Body of pancreas (tissue), 4 donors: ENCODE measurements at regions not wholly inside any gene's neighbourhood (a gene's known extent, or its start where the extent isn't known, plus 50 kb on each side); places are given as distances from the start of the nearest gene placed in this dataset.

ENCODE experiments used
- ATAC-seq: fragments of 150-250 bp; one replicate; pipeline ENCODE4 v1.9.1; 2016
- DNase-seq, 4 donors: peaks; one replicate each; pipeline ENCODE4 v3.0.0-alpha.2; 2019
- H3K27ac ChIP-seq, 4 donors: fragments of 200-600 bp; sonication (generic); 1 replicate in 3 of 4; 2 replicates in 1 of 4; pipeline versions ENCODE4 v1.5.1 to v1.6.1; 2016 to 2019; ENCODE audit warnings: mild to moderate bottlenecking in 1 of 4, mixed read lengths in 1 of 4, moderate library complexity in 1 of 4
- H3K27me3 ChIP-seq, 2 donors: fragments of 200-600 bp; sonication (generic); one replicate each; pipeline ENCODE4 v1.6.0; 2016; ENCODE audit warnings: mild to moderate bottlenecking in 1 of 2
- H3K36me3 ChIP-seq, 2 donors: fragments of 200-600 bp; sonication (generic); replicated peaks in 1 of 2; 2 replicates each; pipeline ENCODE4 v1.5.1; 2016; ENCODE audit warnings: low read depth in 2 of 2; ENCODE audit not compliant: insufficient read depth in 1 of 2
- H3K4me1 ChIP-seq: fragments of 200-600 bp; sonication (generic); one replicate; pipeline ENCODE4 v1.6.0; 2016
- H3K4me3 ChIP-seq, 2 donors: fragments of 200-600 bp; sonication (generic); 1 replicate in 1 of 2; 2 replicates in 1 of 2; pipeline ENCODE4 v1.5.1; 2016 to 2019
- H3K9me3 ChIP-seq, 3 donors: fragments of 200-600 bp; sonication (generic); 1 replicate in 2 of 3; 2 replicates in 1 of 3; pipeline ENCODE4 v1.5.1; 2016
- POLR2A ChIP-seq, 3 donors: fragments of 450-650 bp; IDR thresholded peaks; one replicate each; pipeline ENCODE4 v1.6.1; 2016; ENCODE audit warnings: antibody characterized with exemption in 3 of 3, mild to moderate bottlenecking in 2 of 3
- WGBS, 2 donors: methylation state at CpG; one replicate each; pipeline ENCODE4 v1.1.5; 2017; 5-methylcytosine and 5-hydroxymethylcytosine counted together
- intact Hi-C: fragments of 100-400 bp; cut with DNase I; formaldehyde crosslinking; loops from one replicate; pipeline ENCODE4 v1.15.1; 2023
- TF ChIP-seq, protein P1 (sequence below), 7 experiments: fragments of 450-650 bp in 4 of 7; fragments of 200-600 bp in 3 of 7; sonication (generic) in 3 of 7; IDR thresholded peaks; one replicate each; pipeline ENCODE4 v1.5.1; 2016 to 2019; ENCODE audit warnings: antibody characterized with exemption in 7 of 7

DNA sequence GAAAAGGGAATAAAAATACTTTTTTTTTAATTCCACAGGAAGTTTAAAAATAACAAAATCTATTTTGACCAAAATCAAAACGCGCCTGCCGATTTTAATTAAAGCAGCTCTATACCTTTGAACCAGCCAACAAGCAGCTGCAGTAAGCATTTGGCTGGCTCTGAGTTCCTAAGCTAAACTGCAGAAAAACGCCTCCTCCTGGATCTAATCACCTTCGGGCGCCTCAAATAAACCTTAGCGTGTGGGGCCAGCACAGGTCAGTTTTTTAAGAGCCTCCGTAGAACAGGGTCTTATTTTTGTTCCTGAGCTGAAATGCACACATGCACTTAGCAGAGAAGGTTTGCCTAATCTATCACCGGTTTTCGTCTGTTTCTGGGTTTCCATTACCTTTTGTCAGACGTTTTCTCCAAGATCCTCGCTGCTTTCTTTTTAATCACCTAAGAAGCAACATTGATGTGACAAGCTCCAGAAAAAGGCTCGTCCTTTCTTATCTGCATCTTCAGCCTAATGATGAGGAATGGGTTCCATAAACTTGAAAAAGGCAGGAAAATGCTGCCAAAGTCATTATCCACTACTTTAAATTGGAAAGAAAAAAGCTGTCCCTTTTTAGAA, 64.7 kb upstream of the HNRNPA3 start:
- WGBS, 2 donors = 16 to 21% methylated on average over 13 of the region's 13 CpGs
- TF ChIP-seq, protein P1, sequence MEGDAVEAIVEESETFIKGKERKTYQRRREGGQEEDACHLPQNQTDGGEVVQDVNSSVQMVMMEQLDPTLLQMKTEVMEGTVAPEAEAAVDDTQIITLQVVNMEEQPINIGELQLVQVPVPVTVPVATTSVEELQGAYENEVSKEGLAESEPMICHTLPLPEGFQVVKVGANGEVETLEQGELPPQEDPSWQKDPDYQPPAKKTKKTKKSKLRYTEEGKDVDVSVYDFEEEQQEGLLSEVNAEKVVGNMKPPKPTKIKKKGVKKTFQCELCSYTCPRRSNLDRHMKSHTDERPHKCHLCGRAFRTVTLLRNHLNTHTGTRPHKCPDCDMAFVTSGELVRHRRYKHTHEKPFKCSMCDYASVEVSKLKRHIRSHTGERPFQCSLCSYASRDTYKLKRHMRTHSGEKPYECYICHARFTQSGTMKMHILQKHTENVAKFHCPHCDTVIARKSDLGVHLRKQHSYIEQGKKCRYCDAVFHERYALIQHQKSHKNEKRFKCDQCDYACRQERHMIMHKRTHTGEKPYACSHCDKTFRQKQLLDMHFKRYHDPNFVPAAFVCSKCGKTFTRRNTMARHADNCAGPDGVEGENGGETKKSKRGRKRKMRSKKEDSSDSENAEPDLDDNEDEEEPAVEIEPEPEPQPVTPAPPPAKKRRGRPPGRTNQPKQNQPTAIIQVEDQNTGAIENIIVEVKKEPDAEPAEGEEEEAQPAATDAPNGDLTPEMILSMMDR (IDR thresholded peaks at IDR 0.05) = no peak
- TF ChIP-seq POLR2A (IDR thresholded peaks at IDR 0.05) = no peak
- Histone ChIP-seq H3K36me3 (no peaks in the 10 kb centered on the region), H3K27me3 (no peaks in the 10 kb centered on the region), H3K4me3 (no peak overlapping the region), H3K9me3 (no peaks in the 10 kb centered on the region), H3K27ac (no peak overlapping the region), H3K4me1 (peaks cover 10% of the 10 kb centered on the region)
- intact Hi-C loops = no loop called here
- no peak for DNase-seq
- no peak for ATAC-seq

DNA sequence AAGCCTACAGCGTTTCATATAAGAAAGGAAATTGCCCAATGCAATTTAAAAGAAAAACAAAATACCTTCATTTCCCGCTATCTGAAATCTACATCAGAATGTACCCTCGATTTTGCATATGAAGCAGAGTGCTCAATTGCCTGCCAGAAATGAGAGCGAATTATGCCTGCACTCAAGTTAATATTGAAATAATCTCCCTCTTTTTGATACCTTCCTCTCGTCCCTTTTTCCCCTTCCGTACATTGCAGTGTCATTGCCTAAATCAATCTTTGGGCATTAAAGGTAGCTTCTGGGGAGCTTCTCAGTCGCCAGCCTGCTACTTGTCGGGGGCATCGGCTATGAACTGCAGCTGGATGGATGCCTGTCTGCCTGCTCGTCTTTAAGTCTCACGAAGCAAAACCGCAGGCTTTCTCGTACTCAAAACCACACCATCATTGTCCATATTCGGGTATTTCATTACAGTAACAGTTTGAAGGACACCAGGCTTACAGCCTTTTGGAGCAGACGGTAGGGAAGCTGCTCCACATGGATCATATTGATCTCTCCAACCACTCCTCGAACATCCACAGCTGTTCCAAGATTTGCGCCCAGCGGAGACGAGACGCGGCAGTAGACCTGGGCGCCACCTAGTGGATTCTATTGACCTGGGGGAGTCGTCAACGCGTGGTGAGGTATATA, 64.0 kb upstream of the HNRNPA3 start:
- no peaks in the 10 kb centered on the region for H3K27me3 ChIP-seq
- intact Hi-C loops = no loop called here
- 3% methylated on average over 25 of the region's 25 CpGs for WGBS, 2 donors

DNA sequence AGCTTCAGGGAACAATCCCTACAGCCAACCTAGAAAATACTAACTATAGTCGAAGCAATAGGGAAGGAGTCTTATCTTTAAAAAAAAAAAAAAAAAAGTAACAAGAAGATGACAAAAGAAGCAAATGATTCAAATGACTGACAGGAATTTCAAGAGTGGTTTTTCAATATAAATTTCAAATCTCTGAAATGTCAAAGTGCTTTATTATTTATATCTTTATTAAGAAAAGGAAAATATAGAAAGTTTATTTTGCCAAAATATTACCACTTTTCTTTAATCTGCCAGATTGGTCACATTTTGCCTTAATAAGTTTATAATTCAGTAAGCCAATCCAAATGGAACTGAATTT, 63.5 kb upstream of the HNRNPA3 start:
- ATAC-seq = no peak
- H3K4me1 ChIP-seq = peaks cover 10% of the 10 kb centered on the region
- intact Hi-C loops = no loop called here
- H3K27me3 ChIP-seq = no peaks in the 10 kb centered on the region
- no peak overlapping the region for H3K27ac ChIP-seq
- DNase-seq = no peak
- WGBS, 2 donors = 0% methylated on average over 1 of the region's 1 CpG
- H3K9me3 ChIP-seq = no peaks in the 10 kb centered on the region
- no peaks in the 10 kb centered on the region for H3K36me3 ChIP-seq
- no peak overlapping the region for H3K4me3 ChIP-seq
- TF ChIP-seq, protein P1 (IDR thresholded peaks at IDR 0.05) = peak in 2 of 7 experiments; percentile 3 to 22
- TF ChIP-seq POLR2A (IDR thresholded peaks at IDR 0.05) = no peak

More for the DNA sequence above, 64.0 kb upstream of the HNRNPA3 start:
- Histone ChIP-seq H3K36me3 (no peaks in the 10 kb centered on the region), H3K9me3 (no peaks in the 10 kb centered on the region), H3K27ac (no peak overlapping the region), H3K4me3 (peak overlapping the region in 1 of 2 donors; percentile 16), H3K4me1 (peaks cover 10% of the 10 kb centered on the region)
- TF ChIP-seq POLR2A (IDR thresholded peaks at IDR 0.05) = no peak
- TF ChIP-seq, protein P1 (IDR thresholded peaks at IDR 0.05) = peak; percentile 20 to 79 (median 71)
- DNase-seq (peak; percentile 77 to 79 (median 78)), ATAC-seq (peak; percentile 94)

DNA sequence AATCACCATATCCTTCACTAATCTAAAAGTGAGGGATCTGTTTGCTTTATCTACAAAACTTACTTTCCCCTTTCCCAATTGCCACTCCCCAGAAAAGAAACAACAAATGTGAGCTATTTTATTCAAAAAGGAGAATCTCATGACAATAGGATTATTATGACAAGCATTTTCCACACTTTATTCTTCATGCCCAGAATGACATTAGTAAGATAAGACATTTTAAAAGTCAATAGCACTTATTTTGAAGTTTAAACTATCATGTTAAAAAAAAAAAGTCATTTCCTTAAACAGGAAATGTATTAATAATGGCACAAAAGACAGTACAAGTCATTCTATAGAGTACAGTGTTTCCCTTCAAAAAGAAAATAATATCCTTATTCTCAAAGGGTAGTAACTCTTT, 58.8 kb upstream of the HNRNPA3 start:
- Histone ChIP-seq H3K4me1 (no peaks in the 10 kb centered on the region), H3K9me3 (no peaks in the 10 kb centered on the region), H3K4me3 (no peak overlapping the region), H3K27me3 (no peaks in the 10 kb centered on the region), H3K36me3 (no peaks in the 10 kb centered on the region), H3K27ac (no peak overlapping the region)
- TF ChIP-seq, protein P1 (IDR thresholded peaks at IDR 0.05) = no peak
- no peak for TF ChIP-seq POLR2A (IDR thresholded peaks at IDR 0.05)
- intact Hi-C loops = no loop called here
- DNase-seq = no peak
- ATAC-seq = no peak

DNA sequence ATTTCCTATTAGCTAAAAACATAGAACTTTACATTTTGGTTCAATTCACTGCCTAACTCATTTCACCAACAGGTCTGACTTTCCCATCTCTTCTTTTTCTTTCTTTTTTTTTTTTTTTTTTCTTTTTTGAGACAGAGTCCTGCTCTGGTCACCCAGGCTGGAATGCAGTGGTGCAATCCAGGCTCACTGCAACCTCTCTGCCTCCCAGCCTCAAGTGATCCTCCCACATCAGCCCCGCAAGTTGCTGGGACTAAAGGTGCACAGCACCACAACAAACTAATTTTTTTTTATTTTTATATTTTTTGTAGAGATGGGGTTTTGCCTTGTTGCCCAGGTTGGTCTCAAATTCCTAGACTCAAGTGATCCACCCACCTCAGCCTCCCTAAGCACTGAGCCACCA, 57.8 kb upstream of the HNRNPA3 start:
- intact Hi-C loops = no loop called here
- Histone ChIP-seq H3K4me3 (no peak overlapping the region), H3K27me3 (no peaks in the 10 kb centered on the region), H3K9me3 (no peaks in the 10 kb centered on the region), H3K36me3 (no peaks in the 10 kb centered on the region), H3K4me1 (no peaks in the 10 kb centered on the region), H3K27ac (no peak overlapping the region)
- TF ChIP-seq, protein P1 (IDR thresholded peaks at IDR 0.05) = no peak
- TF ChIP-seq POLR2A (IDR thresholded peaks at IDR 0.05) = no peak
- DNase-seq (no peak), ATAC-seq (no peak)
- WGBS, 2 donors = 95 to 100% methylated on average over 1 of the region's 1 CpG
